ENCODE measurements at regions not wholly inside any gene's neighbourhood (a gene's known extent, or its start where the extent isn't known, plus 50 kb on each side); places are given as distances from the start of the nearest gene placed in this dataset.

GRCh38 chrX:13103188-13103913 lies 58.9 kb upstream of the FAM9C start (continued):
- TF ChIP-seq RCOR1 (IDR thresholded peaks at IDR 0.05; ENCODE audit: low read length) (no peak), SMC3 (IDR thresholded peaks at IDR 0.05; ENCODE audit: low read depth, low read length) (no peak)

DNA sequence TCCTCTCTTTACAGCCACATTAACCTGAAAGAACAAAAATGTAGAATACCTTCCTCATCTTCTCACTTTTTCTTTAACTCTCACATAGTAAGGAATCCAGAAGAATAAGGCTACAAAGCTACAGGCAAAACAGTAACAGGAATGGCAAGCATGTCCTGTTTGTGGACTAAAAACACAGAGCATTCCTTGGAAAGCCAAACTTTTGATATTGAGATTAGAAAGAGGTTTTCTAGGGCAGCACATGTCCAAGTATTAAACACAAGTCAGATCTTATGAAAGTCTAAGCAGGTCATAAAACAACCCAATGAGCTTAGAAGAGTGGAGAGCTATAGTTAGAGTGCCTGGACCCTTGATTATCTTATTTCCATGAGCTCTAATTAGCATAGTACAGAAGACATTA lies 58.2 kb upstream of the FAM9C start:
- no peaks in the 10 kb centered on the region for H3K27me3 ChIP-seq (ENCODE audit: insufficient read depth)
- CTCF ChIA-PET = no interaction called here
- H3K36me3 ChIP-seq (replicated peaks in 1 of 2; ENCODE audit: control insufficient read depth in 1 of 2, insufficient read depth in 2 of 2, low read length in 1 of 2) = no peaks in the 10 kb centered on the region

GRCh38 chrX:13101441-13102139 lies 57.2 kb upstream of the FAM9C start:
- CTCF ChIA-PET = no interaction called here
- Histone ChIP-seq H3K36me3 (replicated peaks in 1 of 2; ENCODE audit: control insufficient read depth in 1 of 2, insufficient read depth in 2 of 2, low read length in 1 of 2) (no peaks in the 10 kb centered on the region), H4K20me1 (ENCODE audit: insufficient read depth) (no peaks in the 10 kb centered on the region), H3K4me1 (ENCODE audit: control insufficient read depth in 1 of 2, insufficient read depth in 2 of 2, low read depth in 1 of 2, low read length in 1 of 2) (peaks cover 0 to 20% of the 10 kb centered on the region in 2 experiments; a peak in 2 of 4 replicates), H3K4me3 (ENCODE audit: low read depth in 2 of 2, low read length in 1 of 2) (no peak overlapping the region), H3F3A (replicated peaks; ENCODE audit: insufficient read depth) (peaks cover 7% of the 10 kb centered on the region), H3K27me3 (ENCODE audit: insufficient read depth) (no peaks in the 10 kb centered on the region), H3K9me3 (no peaks in the 10 kb centered on the region), H3K9ac (peak overlapping the region; percentile 16; the same call in 1 of the 2 replicates), H3K79me2 (ENCODE audit: insufficient read depth) (no peaks in the 10 kb centered on the region), H3K4me2 (peak overlapping the region; percentile 39; the same call in 1 of the 2 replicates), H3K9me2 (no peaks in the 10 kb centered on the region), H3K27ac (ENCODE audit: low read depth in 2 of 2, low read length in 1 of 2) (peak overlapping the region; percentile 72 to 89), H2AFZ (ENCODE audit: low read depth) (peak overlapping the region; percentile 31; the same call in 1 of the 2 replicates)
- WGBS (ENCODE audit: low lambda C conversion rate) = 40% methylated on average over 9 of the region's 9 CpGs
- DNase-seq = no peak
- POLR2A ChIA-PET = no interaction called here
- no peak for TF ChIP-seq ELF1 (IDR thresholded peaks at IDR 0.05)
- TF ChIP-seq NRF1 (IDR thresholded peaks at IDR 0.05; ENCODE audit: low read depth, low read length) = no peak
- TF ChIP-seq YY1 (IDR thresholded peaks at IDR 0.05; ENCODE audit: low read depth) = no peak
- TF ChIP-seq MEF2A (IDR thresholded peaks at IDR 0.05; ENCODE audit: borderline replicate concordance, low read depth) = peak; percentile 80; the same call in 1 of the 2 replicates
- peak; percentile 89 for TF ChIP-seq FOSL2 (IDR thresholded peaks at IDR 0.05; ENCODE audit: borderline replicate concordance, low read depth)
- TF ChIP-seq NFIC (IDR thresholded peaks at IDR 0.05; ENCODE audit: borderline replicate concordance) = no peak
- no peak for TF ChIP-seq TEAD4 (IDR thresholded peaks at IDR 0.05; ENCODE audit: borderline replicate concordance, insufficient read depth)
- TF ChIP-seq, protein P1, sequence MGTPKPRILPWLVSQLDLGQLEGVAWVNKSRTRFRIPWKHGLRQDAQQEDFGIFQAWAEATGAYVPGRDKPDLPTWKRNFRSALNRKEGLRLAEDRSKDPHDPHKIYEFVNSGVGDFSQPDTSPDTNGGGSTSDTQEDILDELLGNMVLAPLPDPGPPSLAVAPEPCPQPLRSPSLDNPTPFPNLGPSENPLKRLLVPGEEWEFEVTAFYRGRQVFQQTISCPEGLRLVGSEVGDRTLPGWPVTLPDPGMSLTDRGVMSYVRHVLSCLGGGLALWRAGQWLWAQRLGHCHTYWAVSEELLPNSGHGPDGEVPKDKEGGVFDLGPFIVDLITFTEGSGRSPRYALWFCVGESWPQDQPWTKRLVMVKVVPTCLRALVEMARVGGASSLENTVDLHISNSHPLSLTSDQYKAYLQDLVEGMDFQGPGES (IDR thresholded peaks at IDR 0.05; ENCODE audit: low read depth, low read length) = no peak
- TF ChIP-seq FOXM1 (IDR thresholded peaks at IDR 0.05; ENCODE audit: low read depth) = no peak
- TF ChIP-seq USF2 (IDR thresholded peaks at IDR 0.05; ENCODE audit: borderline replicate concordance, low read depth, low read length) = no peak
- no peak for TF ChIP-seq SIN3A (IDR thresholded peaks at IDR 0.05; ENCODE audit: borderline replicate concordance, low read depth, low read length)
- TF ChIP-seq RAD21 (IDR thresholded peaks at IDR 0.05; ENCODE audit: low read length) = no peak
- no peak for TF ChIP-seq RFX5 (IDR thresholded peaks at IDR 0.05; ENCODE audit: low read length)

More for the DNA sequence above, 58.2 kb upstream of the FAM9C start:
- Histone ChIP-seq H3K9me2 (no peaks in the 10 kb centered on the region), H3K9me3 (no peaks in the 10 kb centered on the region), H3K79me2 (ENCODE audit: insufficient read depth) (no peaks in the 10 kb centered on the region), H3K4me1 (ENCODE audit: control insufficient read depth in 1 of 2, insufficient read depth in 2 of 2, low read depth in 1 of 2, low read length in 1 of 2) (peaks cover 0 to 20% of the 10 kb centered on the region in 2 experiments; a peak in 2 of 4 replicates), H3K27ac (ENCODE audit: low read depth in 2 of 2, low read length in 1 of 2) (peak overlapping the region; percentile 72 to 89; a peak in 3 of 4 replicates), H4K20me1 (ENCODE audit: insufficient read depth) (no peaks in the 10 kb centered on the region), H3K9ac (peak overlapping the region; percentile 16; the same call in 1 of the 2 replicates), H3F3A (replicated peaks; ENCODE audit: insufficient read depth) (peaks cover 7% of the 10 kb centered on the region), H3K4me3 (ENCODE audit: low read depth in 2 of 2, low read length in 1 of 2) (no peak overlapping the region), H2AFZ (ENCODE audit: low read depth) (peak overlapping the region; percentile 31; the same call in 1 of the 2 replicates), H3K4me2 (peak overlapping the region; percentile 39; the same call in 1 of the 2 replicates)
- TF ChIP-seq USF2 (IDR thresholded peaks at IDR 0.05; ENCODE audit: borderline replicate concordance, low read depth, low read length) (no peak), TCF12 (IDR thresholded peaks at IDR 0.05) (peak; percentile 48; the same call in 1 of the 2 replicates), TEAD4 (IDR thresholded peaks at IDR 0.05; ENCODE audit: borderline replicate concordance, insufficient read depth) (peak; percentile 49; the same call in 1 of the 2 replicates), EP300 (IDR thresholded peaks at IDR 0.05; ENCODE audit: borderline replicate concordance in 1 of 2, low read depth in 1 of 2, low read length in 1 of 2) (peak in 1 of 2 experiments; percentile 38; a peak in 1 of 4 replicates)
- POLR2A ChIA-PET = no interaction called here
- no peak for DNase-seq
